Heart right ventricle (tissue), 16 donors: ENCODE measurements at regions not wholly inside any gene's neighbourhood (a gene's known extent, or its start where the extent isn't known, plus 50 kb on each side); places are given as distances from the start of the nearest gene placed in this dataset.

ENCODE experiments used
- ATAC-seq, 8 donors: fragments of 200-7000 bp; cut with Tn5 transposase; one replicate each; pipeline ENCODE4 v1.9.1; 2020; ENCODE audit warnings: mild to moderate bottlenecking in 8 of 8, moderate library complexity in 8 of 8, moderate number of reproducible peaks in 1 of 8
- DNase-seq, 2 donors: peaks; one replicate each; pipeline ENCODE4 v3.0.0-alpha.2; 2020
- H3K27ac ChIP-seq, 10 donors: fragments of 200-600 bp; sonication (generic) in 2 of 10; one replicate each; pipeline versions ENCODE4 v1.5.0 to v1.8.0; 2020 to 2022; ENCODE audit warnings: mild to moderate bottlenecking in 3 of 10
- H3K27me3 ChIP-seq, 7 donors: fragments of 200-600 bp; one replicate each; pipeline ENCODE4 v1.8.0; 2021 to 2022; ENCODE audit warnings: mild to moderate bottlenecking in 2 of 7
- H3K36me3 ChIP-seq, 9 donors: fragments of 200-600 bp; sonication (generic) in 1 of 9; one replicate each; pipeline versions ENCODE4 v1.5.0 to v1.8.0; 2020 to 2022; ENCODE audit warnings: mild to moderate bottlenecking in 2 of 9
- H3K4me1 ChIP-seq, 9 donors: fragments of 200-600 bp; sonication (generic) in 1 of 9; one replicate each; pipeline versions ENCODE4 v1.5.0 to v1.8.0; 2020 to 2022; ENCODE audit warnings: mild to moderate bottlenecking in 4 of 9
- H3K4me3 ChIP-seq, 10 donors: fragments of 200-600 bp; sonication (generic) in 2 of 10; one replicate each; pipeline versions ENCODE4 v1.5.0 to v1.8.0; 2020 to 2022; ENCODE audit warnings: mild to moderate bottlenecking in 7 of 10, moderate library complexity in 2 of 10
- H3K9me3 ChIP-seq, 11 donors: fragments of 200-600 bp in 10 of 11; sonication (generic) in 2 of 11; one replicate each; pipeline versions ENCODE4 v1.5.0 to v1.8.0; 2013 to 2022; ENCODE audit warnings: mild to moderate bottlenecking in 2 of 11, control low read depth in 1 of 11, moderate library complexity in 1 of 11
- CTCF ChIP-seq, 9 donors: fragments of 200-600 bp; sonication (generic) in 2 of 9; IDR thresholded peaks; one replicate each; pipeline versions ENCODE4 v1.5.0 to v1.8.0; 2021 to 2022; ENCODE audit warnings: antibody characterized with exemption in 9 of 9, mild to moderate bottlenecking in 5 of 9, moderate library complexity in 1 of 9
- WGBS, 2 donors: extraction: QIAGEN DNeasy Blood & Tissue Kit; methylation state at CpG; one replicate each; pipeline ENCODE4 v1.1.7; 2013; ENCODE audit warnings: inconsistent platforms in 1 of 2; 5-methylcytosine and 5-hydroxymethylcytosine counted together
- intact Hi-C, 10 donors: fragments of 100-400 bp; cut with DNase I; formaldehyde crosslinking; loops; one replicate each; pipeline versions ENCODE4 v1.11.1 to v1.14.2; 2022
- donor health status: Arrhythmogenic right ventricular cardiomyopathy.
- donor health status: ischemic (EF 13 %, LVEDD 7.1; RV severe dilation, severe dysfunction).
- donor health status: healthy with polysubstance abuse.
- donor health status: DM: no; HTN: yes; CAD: no.
- donor health status: DM: no; HTN: no; CAD: no.
- donor health status: ischemic (EF 25% LVEDD 6.9; RV normal size, moderate dysfunction).
- donor health status: ischemic (EF 25% LVEDD 5.7; RV mildly dilated, moderate dysfunction).
- donor health status: healthy.
- donor health status: DM: yes; HTN: yes; CAD: no.
- donor health status: Ischemic cardiomyopathy.
- donor health status: ischemic (EF 35%, LVEDD 5.7; RV mildly dilated, moderate dysfunction).
- donor health status: nonischemic (EF 11% LVEDD 7.7; RV severe dilation, severe dysfunction).
- donor health status: DM: yes; HTN: yes; CAD: no.
- donor health status: PGD.
- donor health status: ischemic (EF 29% LVEDD 5.4; RV normal size, mild dysfunction).
- donor health status: nonischemic (EF 23%, LVEDD 6.1; RV moderate dilation, normal function).

GRCh38 chr18:78390348-78390951 lies 589.2 kb upstream of the SALL3 start:
- Histone ChIP-seq H3K36me3 (no peaks in the 10 kb centered on the region), H3K4me3 (no peak overlapping the region), H3K4me1 (no peaks in the 10 kb centered on the region), H3K27me3 (peaks cover 0 to 9% (median 0%) of the 10 kb centered on the region in 7 donors), H3K9me3 (peaks cover 0 to 22% (median 2%) of the 10 kb centered on the region in 11 donors), H3K27ac (no peak overlapping the region)
- ATAC-seq (peak in 1 of 8 donors; percentile 17), DNase-seq (no peak)
- TF ChIP-seq CTCF (IDR thresholded peaks at IDR 0.05): no peak
- intact Hi-C loops: no loop called here
- WGBS, 2 donors: 80 to 82% methylated on average over 34 of the region's 34 CpGs

- intact Hi-C loops: no loop called here
- no peak for TF ChIP-seq CTCF (IDR thresholded peaks at IDR 0.05)
- H3K27me3 ChIP-seq: peaks cover 0 to 9% (median 0%) of the 10 kb centered on the region in 7 donors
- peaks cover 0 to 19% (median 2%) of the 10 kb centered on the region in 11 donors for H3K9me3 ChIP-seq
- 90 to 92% methylated on average over 33 of the region's 33 CpGs for WGBS, 2 donors
- H3K4me1 ChIP-seq: no peaks in the 10 kb centered on the region
- H3K4me3 ChIP-seq: no peak overlapping the region
- no peak for DNase-seq
- no peak overlapping the region for H3K27ac ChIP-seq
- ATAC-seq: peak in 2 of 8 donors; percentile 24 to 53
- H3K36me3 ChIP-seq: no peaks in the 10 kb centered on the region
Observed at GRCh38 chr18:78390952-78391348, 588.7 kb upstream of the SALL3 start.

GRCh38 chr18:78393086-78393862 lies 586.3 kb upstream of the SALL3 start:
- no peaks in the 10 kb centered on the region for H3K4me1 ChIP-seq
- no peaks in the 10 kb centered on the region for H3K36me3 ChIP-seq
- ATAC-seq (no peak), DNase-seq (no peak)
- no peak overlapping the region for H3K27ac ChIP-seq
- H3K9me3 ChIP-seq: peaks cover 0 to 8% (median 0%) of the 10 kb centered on the region in 11 donors
- intact Hi-C loops: no loop called here
- H3K4me3 ChIP-seq: no peak overlapping the region
- WGBS, 2 donors: 61 to 66% methylated on average over 14 of the region's 14 CpGs
- H3K27me3 ChIP-seq: peaks cover 0 to 9% (median 0%) of the 10 kb centered on the region in 7 donors
- no peak for TF ChIP-seq CTCF (IDR thresholded peaks at IDR 0.05)

DNA sequence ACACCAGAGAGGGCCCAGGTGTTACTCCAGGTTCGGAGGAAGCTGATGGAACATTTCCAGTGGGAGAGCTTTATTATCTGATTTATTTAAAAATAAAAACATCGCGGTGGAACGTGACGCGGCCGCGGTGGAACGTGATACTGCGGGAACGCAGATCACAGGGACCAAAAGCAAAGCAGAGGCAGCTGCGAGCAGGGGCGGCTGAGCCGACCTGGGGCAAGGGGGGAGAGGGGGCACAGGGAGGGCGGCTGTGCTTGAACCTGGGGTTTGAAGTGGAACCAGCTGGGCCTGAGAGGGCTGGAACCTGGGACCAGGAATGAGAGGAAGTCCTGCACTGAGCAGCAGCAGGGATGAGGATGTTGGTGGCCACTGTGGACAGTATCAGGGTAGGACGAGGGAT lies 583.5 kb upstream of the SALL3 start:
- H3K9me3 ChIP-seq: peaks cover 0 to 8% (median 0%) of the 10 kb centered on the region in 11 donors
- peaks cover 0 to 11% (median 6%) of the 10 kb centered on the region in 7 donors for H3K27me3 ChIP-seq
- no peaks in the 10 kb centered on the region for H3K36me3 ChIP-seq
- no peak overlapping the region for H3K27ac ChIP-seq
- intact Hi-C loops: no loop called here
- ATAC-seq (no peak), DNase-seq (no peak)
- no peaks in the 10 kb centered on the region for H3K4me1 ChIP-seq
- H3K4me3 ChIP-seq: no peak overlapping the region
- 93% methylated on average over 16 of the region's 16 CpGs for WGBS, 2 donors
- TF ChIP-seq CTCF (IDR thresholded peaks at IDR 0.05): no peak
